ENCODE measurements at regions not wholly inside any gene's neighbourhood (a gene's known extent, or its start where the extent isn't known, plus 50 kb on each side); places are given as distances from the start of the nearest gene placed in this dataset.
"Not testable (repeated sequence)": the region's sequence is repeated elsewhere in the genome, so short reads cannot be mapped to it uniquely, and the experiment has no call there.

- H3K27ac ChIP-seq (ENCODE audit: low read depth, low read length), result no peak overlapping the region
- H3K4me2 ChIP-seq (ENCODE audit: low read length), result no peak overlapping the region
These were observed 60.0 kb upstream of the FER start for GRCh38 chr5:108687595-108688200.

GRCh38 chr5:108686676-108687075 is 61.0 kb upstream of the FER start:
- Histone ChIP-seq H3K79me2 (ENCODE audit: control insufficient read depth, low read length) (no peaks in the 10 kb centered on the region), H3K27ac (ENCODE audit: low read depth, low read length) (no peak overlapping the region), H3K4me3 (ENCODE audit: low read length) (no peak overlapping the region), H3K4me1 (ENCODE audit: control insufficient read depth, low read length) (peaks cover under 1% of the 10 kb centered on the region; the same call in 1 of the 2 replicates), H3K36me3 (ENCODE audit: control insufficient read depth, low read length) (no peaks in the 10 kb centered on the region), H4K20me1 (ENCODE audit: control insufficient read depth, insufficient read depth, low read depth, low read length) (no peaks in the 10 kb centered on the region), H3K4me2 (ENCODE audit: low read length) (no peak overlapping the region), H3K9me2 (replicated peaks; ENCODE audit: control insufficient read depth, low read length) (no peaks in the 10 kb centered on the region), H3F3A (ENCODE audit: control insufficient read depth, insufficient read depth) (no peaks in the 10 kb centered on the region), H3K9me3 (ENCODE audit: control insufficient read depth, insufficient read depth, low read length) (no peaks in the 10 kb centered on the region), H3K27me3 (ENCODE audit: control insufficient read depth, low read length) (no peaks in the 10 kb centered on the region)
- no peak for TF ChIP-seq EZH2phosphoT487 (IDR thresholded peaks at IDR 0.05; ENCODE audit: borderline replicate concordance, low read length)
- no peak for TF ChIP-seq CTCF (IDR thresholded peaks at IDR 0.05; ENCODE audit: low read depth, low read length, poor library complexity, severe bottlenecking)

More at GRCh38 chr5:108687595-108688200, 60.0 kb upstream of the FER start:
- Histone ChIP-seq H3K4me3 (ENCODE audit: low read length) (no peak overlapping the region), H3K4me1 (ENCODE audit: control insufficient read depth, low read length) (no peaks in the 10 kb centered on the region), H3K9me3 (ENCODE audit: control insufficient read depth, insufficient read depth, low read length) (no peaks in the 10 kb centered on the region), H3K9me2 (replicated peaks; ENCODE audit: control insufficient read depth, low read length) (no peaks in the 10 kb centered on the region), H4K20me1 (ENCODE audit: control insufficient read depth, insufficient read depth, low read depth, low read length) (no peaks in the 10 kb centered on the region), H3K79me2 (ENCODE audit: control insufficient read depth, low read length) (no peaks in the 10 kb centered on the region), H3F3A (ENCODE audit: control insufficient read depth, insufficient read depth) (no peaks in the 10 kb centered on the region), H3K27me3 (ENCODE audit: control insufficient read depth, low read length) (no peaks in the 10 kb centered on the region), H3K36me3 (ENCODE audit: control insufficient read depth, low read length) (no peaks in the 10 kb centered on the region)
- TF ChIP-seq EZH2phosphoT487 (IDR thresholded peaks at IDR 0.05; ENCODE audit: borderline replicate concordance, low read length) (no peak), CTCF (IDR thresholded peaks at IDR 0.05; ENCODE audit: low read depth, low read length, poor library complexity, severe bottlenecking) (no peak)

- H4K20me1 ChIP-seq (ENCODE audit: control insufficient read depth, insufficient read depth, low read depth, low read length); H3K79me2 ChIP-seq (ENCODE audit: control insufficient read depth, low read length); H3K27ac ChIP-seq (ENCODE audit: low read depth, low read length); H3K27me3 ChIP-seq (ENCODE audit: control insufficient read depth, low read length); H3K9me3 ChIP-seq (ENCODE audit: control insufficient read depth, insufficient read depth, low read length); H3F3A ChIP-seq (ENCODE audit: control insufficient read depth, insufficient read depth); H3K4me1 ChIP-seq (ENCODE audit: control insufficient read depth, low read length); H3K36me3 ChIP-seq (ENCODE audit: control insufficient read depth, low read length); H3K4me2 ChIP-seq (ENCODE audit: low read length); H3K9me2 ChIP-seq (replicated peaks; ENCODE audit: control insufficient read depth, low read length); H3K4me3 ChIP-seq (ENCODE audit: low read length): not testable (repeated sequence)
These were observed 62.1 kb upstream of the FER start for GRCh38 chr5:108685448-108686216.

Data from DOHH2 (cell line).